K562 (cell line): ENCODE measurements at regions not wholly inside any gene's neighbourhood (a gene's known extent, or its start where the extent isn't known, plus 50 kb on each side); places are given as distances from the start of the nearest gene placed in this dataset.

Source experiments
- BHLHE40 ChIP-seq: IDR thresholded peaks from 2 replicates; pipeline ENCODE4 v1.6.1; 2011; ENCODE audit warnings: low read length, improper control_type of control experiment
- ETS1 ChIP-seq: conservative IDR thresholded peaks from 2 replicates; pipeline ENCODE4 v1.6.1; 2011; ENCODE audit warnings: low read depth, mild to moderate bottlenecking, low read length; ENCODE audit not compliant: control insufficient read depth
- RNF2 ChIP-seq: sonication (generic); IDR thresholded peaks from 2 replicates; pipeline ENCODE4 v1.6.1; 2016
- SMARCB1 ChIP-seq: IDR thresholded peaks from 2 replicates; pipeline ENCODE4 v1.6.1; 2011; ENCODE audit warnings: improper control_type of control experiment, low read depth; ENCODE audit not compliant: insufficient read length
- YY1 ChIP-seq, 3 experiments: IDR thresholded peaks; 2 replicates each; pipeline ENCODE4 v1.6.1; 2011; ENCODE audit warnings: low read length in 2 of 3, mild to moderate bottlenecking in 2 of 3, moderate library complexity in 2 of 3, borderline replicate concordance in 1 of 3, control low read depth in 1 of 3, low read depth in 1 of 3; ENCODE audit not compliant: insufficient read depth in 3 of 3, insufficient replicate concordance in 2 of 3, control insufficient read depth in 1 of 3, insufficient read length in 1 of 3; ENCODE audit errors: extremely low read depth in 1 of 3
- TF ChIP-seq, protein P1 (sequence below), 2 experiments: fragments of 450-650 bp; conservative IDR thresholded peaks; 2 replicates each; pipeline ENCODE4 v1.6.1; 2017; ENCODE audit warnings: mild to moderate bottlenecking in 2 of 2, moderate library complexity in 2 of 2
- TF ChIP-seq, protein P2 (sequence below), 2 experiments: IDR thresholded peaks; 2 replicates each; pipeline ENCODE4 v1.6.1; 2012; ENCODE audit warnings: improper control_type of control experiment in 2 of 2, low read depth in 2 of 2, low read length in 2 of 2, borderline replicate concordance in 1 of 2

DNA sequence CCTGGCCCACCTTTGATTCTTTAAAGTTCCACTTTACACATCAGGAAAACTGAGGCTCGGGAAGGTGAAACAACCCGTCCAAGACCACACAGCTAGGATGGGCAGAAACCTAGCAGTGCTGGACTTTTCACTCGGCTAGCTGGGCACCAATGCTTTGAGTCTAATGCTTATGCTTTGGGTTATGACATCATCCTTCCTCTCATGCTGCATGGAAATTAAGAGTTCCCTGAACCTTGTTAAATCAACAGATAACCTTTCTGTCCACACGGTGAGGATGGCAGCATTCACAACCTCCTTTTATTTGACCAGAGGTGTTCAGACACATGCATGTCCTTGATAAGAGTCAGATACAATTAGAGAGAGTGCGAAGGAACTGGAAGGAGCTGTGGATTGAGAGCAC is 138.4 kb downstream of the UQCRFS1 start:
- TF ChIP-seq, protein P1, sequence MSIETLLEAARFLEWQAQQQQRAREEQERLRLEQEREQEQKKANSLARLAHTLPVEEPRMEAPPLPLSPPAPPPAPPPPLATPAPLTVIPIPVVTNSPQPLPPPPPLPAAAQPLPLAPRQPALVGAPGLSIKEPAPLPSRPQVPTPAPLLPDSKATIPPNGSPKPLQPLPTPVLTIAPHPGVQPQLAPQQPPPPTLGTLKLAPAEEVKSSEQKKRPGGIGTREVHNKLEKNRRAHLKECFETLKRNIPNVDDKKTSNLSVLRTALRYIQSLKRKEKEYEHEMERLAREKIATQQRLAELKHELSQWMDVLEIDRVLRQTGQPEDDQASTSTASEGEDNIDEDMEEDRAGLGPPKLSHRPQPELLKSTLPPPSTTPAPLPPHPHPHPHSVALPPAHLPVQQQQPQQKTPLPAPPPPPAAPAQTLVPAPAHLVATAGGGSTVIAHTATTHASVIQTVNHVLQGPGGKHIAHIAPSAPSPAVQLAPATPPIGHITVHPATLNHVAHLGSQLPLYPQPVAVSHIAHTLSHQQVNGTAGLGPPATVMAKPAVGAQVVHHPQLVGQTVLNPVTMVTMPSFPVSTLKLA (conservative IDR thresholded peaks at IDR 0.05), result no peak
- TF ChIP-seq BHLHE40 (no peak), RNF2 (no peak), SMARCB1 (no peak), YY1 (IDR thresholded peaks at IDR 0.05; ENCODE audit: borderline replicate concordance in 1 of 3, control insufficient read depth in 1 of 3, extremely low read depth in 1 of 3, insufficient read depth in 3 of 3, insufficient read length in 1 of 3, insufficient replicate concordance in 2 of 3, low read depth in 1 of 3, low read length in 2 of 3) (no peak), ETS1 (no peak)
- TF ChIP-seq, protein P2, sequence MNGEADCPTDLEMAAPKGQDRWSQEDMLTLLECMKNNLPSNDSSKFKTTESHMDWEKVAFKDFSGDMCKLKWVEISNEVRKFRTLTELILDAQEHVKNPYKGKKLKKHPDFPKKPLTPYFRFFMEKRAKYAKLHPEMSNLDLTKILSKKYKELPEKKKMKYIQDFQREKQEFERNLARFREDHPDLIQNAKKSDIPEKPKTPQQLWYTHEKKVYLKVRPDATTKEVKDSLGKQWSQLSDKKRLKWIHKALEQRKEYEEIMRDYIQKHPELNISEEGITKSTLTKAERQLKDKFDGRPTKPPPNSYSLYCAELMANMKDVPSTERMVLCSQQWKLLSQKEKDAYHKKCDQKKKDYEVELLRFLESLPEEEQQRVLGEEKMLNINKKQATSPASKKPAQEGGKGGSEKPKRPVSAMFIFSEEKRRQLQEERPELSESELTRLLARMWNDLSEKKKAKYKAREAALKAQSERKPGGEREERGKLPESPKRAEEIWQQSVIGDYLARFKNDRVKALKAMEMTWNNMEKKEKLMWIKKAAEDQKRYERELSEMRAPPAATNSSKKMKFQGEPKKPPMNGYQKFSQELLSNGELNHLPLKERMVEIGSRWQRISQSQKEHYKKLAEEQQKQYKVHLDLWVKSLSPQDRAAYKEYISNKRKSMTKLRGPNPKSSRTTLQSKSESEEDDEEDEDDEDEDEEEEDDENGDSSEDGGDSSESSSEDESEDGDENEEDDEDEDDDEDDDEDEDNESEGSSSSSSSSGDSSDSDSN (IDR thresholded peaks at IDR 0.05; ENCODE audit: borderline replicate concordance in 1 of 2, low read depth in 2 of 2, low read length in 2 of 2), result no peak
